ES-I3 (cell line): ENCODE measurements at regions not wholly inside any gene's neighbourhood (a gene's known extent, or its start where the extent isn't known, plus 50 kb on each side); places are given as distances from the start of the nearest gene placed in this dataset.
"Not testable (repeated sequence)": the region's sequence is repeated elsewhere in the genome, so short reads cannot be mapped to it uniquely, and the experiment has no call there.

Experiments
- H3K36me3 ChIP-seq: 2 replicates; pipeline ENCODE4 v1.6.1; 2013; ENCODE audit warnings: mild to moderate bottlenecking, low read length, control low read depth, moderate library complexity; ENCODE audit not compliant: insufficient read depth
- H3K4me1 ChIP-seq: 2 replicates; pipeline ENCODE4 v1.6.1; 2013; ENCODE audit warnings: mild to moderate bottlenecking, control low read depth, low read length; ENCODE audit not compliant: insufficient read depth
- H3K9ac ChIP-seq: 2 replicates; pipeline ENCODE4 v1.6.1; 2013; ENCODE audit warnings: low read depth, mild to moderate bottlenecking, low read length, moderate library complexity
- H3K9me3 ChIP-seq: 2 replicates; pipeline ENCODE4 v1.6.1; 2013; ENCODE audit warnings: mild to moderate bottlenecking, low read length, moderate library complexity; ENCODE audit not compliant: control insufficient read depth, insufficient read depth

DNA sequence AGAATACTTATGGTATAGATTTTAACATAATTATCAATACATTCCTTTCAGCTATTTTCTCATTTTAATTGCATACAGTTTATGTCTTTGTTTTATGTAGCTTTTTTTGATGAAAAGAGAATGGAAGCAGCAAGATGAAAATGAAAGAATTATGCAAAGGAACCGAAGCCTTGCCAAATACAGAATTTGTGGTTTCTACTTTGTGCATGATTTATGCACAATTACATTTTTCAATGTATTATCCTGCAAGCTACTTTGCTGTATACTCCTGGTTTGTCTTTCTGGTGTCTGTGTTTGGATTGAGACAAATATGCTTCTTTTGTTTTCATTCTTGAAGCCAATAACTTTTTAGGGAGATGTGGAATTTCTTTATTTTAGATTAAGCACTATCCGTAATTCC is 1642.6 kb upstream of the CELF4 start:
- Histone ChIP-seq H3K4me1 (peaks cover 5% of the 10 kb centered on the region), H3K9me3 (no peaks in the 10 kb centered on the region; the same call in 1 of the 2 replicates), H3K36me3 (no peaks in the 10 kb centered on the region; the same call in 1 of the 2 replicates), H3K9ac (no peak overlapping the region)

DNA sequence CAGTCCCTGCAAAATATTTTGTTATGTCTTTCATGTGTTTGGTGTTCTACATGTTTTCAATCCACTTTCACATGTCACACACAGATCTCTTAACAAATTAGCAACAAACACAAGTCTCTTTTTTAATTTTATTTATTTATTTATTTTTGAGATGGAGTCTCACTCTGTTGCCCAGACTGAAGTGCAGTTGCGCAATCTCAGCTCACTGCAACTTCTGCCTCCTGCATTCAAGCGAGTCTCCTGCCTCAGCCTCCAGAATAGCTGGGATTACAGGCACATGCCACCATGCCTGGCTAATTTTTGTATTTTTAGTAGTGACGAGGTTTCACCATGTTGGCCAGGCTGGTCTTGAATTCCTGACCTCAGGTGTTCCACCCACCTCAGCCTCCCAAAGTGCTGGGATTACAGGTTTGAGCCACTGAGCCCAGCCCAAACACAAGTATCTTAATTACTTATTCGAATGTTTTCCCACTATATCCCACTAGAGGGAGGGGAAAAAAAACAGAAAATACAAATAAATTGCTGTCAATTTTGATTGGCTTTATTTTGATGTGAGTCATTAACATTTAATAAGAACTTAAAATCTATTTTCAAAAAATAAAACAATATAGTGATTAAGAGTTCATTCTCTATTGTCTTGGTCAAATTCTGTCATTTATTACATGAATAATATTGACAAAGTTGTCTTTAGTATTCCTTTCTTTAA is 1641.0 kb upstream of the CELF4 start:
- H3K4me1 ChIP-seq, H3K9me3 ChIP-seq, H3K36me3 ChIP-seq, H3K9ac ChIP-seq: not testable (repeated sequence)

DNA sequence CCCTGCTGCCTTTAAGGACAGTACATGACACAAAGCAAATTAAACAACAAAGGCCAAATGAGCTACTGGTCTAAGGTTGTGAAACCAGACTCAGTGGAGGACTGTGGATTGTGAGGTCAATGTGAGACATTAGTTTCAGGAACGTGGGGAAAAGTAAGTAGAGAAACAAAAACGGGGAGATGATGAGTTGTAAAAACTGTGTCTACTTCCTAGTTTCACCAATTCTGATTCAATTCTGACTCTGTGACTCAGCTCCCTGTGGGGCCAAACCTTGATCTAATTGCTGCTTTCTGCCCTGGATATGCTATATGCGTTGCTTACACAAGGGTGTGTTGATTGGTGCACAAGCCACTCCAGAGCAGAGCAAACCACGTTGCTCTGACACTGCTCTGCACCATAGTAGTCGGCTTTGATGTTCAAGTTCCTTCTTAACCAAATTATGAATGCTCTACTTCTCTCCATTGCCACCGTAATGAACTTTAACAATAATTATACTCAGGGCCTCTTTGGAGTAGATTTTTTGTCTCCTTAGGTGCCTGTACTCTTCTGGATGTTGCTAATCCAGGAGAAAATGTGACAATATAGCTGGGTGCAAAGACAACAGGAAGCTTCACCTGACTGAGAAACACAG is 1640.1 kb upstream of the CELF4 start:
- Histone ChIP-seq H3K9ac (no peak overlapping the region), H3K4me1 (peaks cover 5% of the 10 kb centered on the region), H3K9me3 (no peaks in the 10 kb centered on the region), H3K36me3 (no peaks in the 10 kb centered on the region)

- no peaks in the 10 kb centered on the region for H3K9me3 ChIP-seq
- H3K4me1 ChIP-seq = no peaks in the 10 kb centered on the region
- no peaks in the 10 kb centered on the region for H3K36me3 ChIP-seq
- H3K9ac ChIP-seq = no peak overlapping the region
Measured at GRCh38 chr18:39200153-39200552, 1634.6 kb upstream of the CELF4 start.

DNA sequence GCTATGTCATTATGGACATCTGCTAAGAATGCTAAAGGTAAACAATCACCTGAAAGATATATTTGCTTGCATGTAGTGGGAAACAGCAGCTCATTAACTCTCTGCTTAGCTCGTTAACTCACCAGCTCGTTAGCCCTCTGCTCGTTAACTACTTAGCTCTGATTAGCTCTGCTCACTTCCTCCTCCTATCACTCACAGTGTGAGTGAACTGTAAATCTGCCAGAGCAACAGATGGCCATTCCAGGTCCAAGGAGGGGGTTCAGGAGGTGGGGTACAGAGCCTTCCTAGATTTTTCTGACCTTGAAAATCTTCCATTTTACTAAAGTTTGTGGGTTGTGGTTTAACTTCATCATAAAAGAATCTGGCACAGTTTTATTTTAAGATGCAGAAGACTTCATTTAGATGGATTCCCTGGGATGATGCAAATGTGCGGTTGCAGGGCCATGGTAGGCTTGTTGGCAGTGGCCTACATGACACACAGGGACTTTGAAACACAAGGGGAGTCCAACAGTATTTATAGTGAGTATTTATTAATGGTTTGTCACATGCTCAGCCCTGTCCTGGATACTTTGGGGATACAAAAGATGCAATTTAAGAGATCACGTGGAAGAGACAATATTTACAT is 1633.7 kb upstream of the CELF4 start:
- Histone ChIP-seq H3K36me3 (no peaks in the 10 kb centered on the region), H3K9ac (no peak overlapping the region), H3K9me3 (no peaks in the 10 kb centered on the region), H3K4me1 (no peaks in the 10 kb centered on the region)

DNA sequence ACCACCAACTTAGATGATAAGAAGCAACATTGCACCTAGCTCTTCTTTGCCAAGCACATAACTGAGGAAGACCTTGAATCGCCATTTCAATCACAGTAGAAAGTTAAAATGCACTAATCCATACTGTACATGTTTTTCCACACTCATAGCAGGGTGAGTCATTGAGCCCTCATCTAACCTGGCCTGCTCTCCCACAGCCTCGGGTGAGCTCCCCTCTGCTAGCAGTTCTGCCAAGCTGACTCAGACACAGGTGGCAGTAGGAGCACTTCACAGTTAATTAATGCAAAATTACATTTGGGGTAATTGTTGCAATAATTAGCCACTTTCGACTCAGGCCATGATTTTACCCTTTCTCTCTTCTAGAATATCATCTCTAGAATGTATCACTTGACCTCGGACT is 1632.8 kb upstream of the CELF4 start:
- Histone ChIP-seq H3K4me1 (no peaks in the 10 kb centered on the region), H3K9me3 (no peaks in the 10 kb centered on the region), H3K9ac (no peak overlapping the region), H3K36me3 (no peaks in the 10 kb centered on the region)

GRCh38 chr18:39191931-39192330 is 1626.3 kb upstream of the CELF4 start:
- H3K36me3 ChIP-seq = no peaks in the 10 kb centered on the region
- H3K9me3 ChIP-seq = no peaks in the 10 kb centered on the region
- no peak overlapping the region for H3K9ac ChIP-seq
- no peaks in the 10 kb centered on the region; the same call in 1 of the 2 replicates for H3K4me1 ChIP-seq

DNA sequence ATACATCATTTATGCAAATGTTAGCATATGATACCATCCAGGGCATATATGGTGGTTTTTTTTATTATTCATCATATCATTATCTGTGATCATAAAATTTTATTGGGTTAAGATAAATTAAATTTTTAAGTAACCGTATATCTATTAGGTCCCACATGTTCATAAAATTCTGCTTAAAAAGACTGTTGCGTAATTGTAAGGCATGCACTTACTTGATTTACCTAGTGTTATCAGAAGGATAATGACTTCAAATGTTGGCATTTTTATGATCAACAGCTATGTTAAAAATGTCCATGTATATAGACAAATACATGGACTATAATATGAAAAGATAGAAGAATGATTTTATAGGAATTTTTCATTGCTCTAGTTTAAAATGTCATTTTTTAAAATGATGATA is 1625.5 kb upstream of the CELF4 start:
- Histone ChIP-seq H3K4me1 (no peaks in the 10 kb centered on the region; the same call in 1 of the 2 replicates), H3K36me3 (no peaks in the 10 kb centered on the region), H3K9ac (no peak overlapping the region), H3K9me3 (no peaks in the 10 kb centered on the region)

- Histone ChIP-seq H3K9me3 (no peaks in the 10 kb centered on the region), H3K36me3 (no peaks in the 10 kb centered on the region), H3K9ac (no peak overlapping the region), H3K4me1 (no peaks in the 10 kb centered on the region; the same call in 1 of the 2 replicates)
Measured at GRCh38 chr18:39190508-39190907, 1624.9 kb upstream of the CELF4 start.

DNA sequence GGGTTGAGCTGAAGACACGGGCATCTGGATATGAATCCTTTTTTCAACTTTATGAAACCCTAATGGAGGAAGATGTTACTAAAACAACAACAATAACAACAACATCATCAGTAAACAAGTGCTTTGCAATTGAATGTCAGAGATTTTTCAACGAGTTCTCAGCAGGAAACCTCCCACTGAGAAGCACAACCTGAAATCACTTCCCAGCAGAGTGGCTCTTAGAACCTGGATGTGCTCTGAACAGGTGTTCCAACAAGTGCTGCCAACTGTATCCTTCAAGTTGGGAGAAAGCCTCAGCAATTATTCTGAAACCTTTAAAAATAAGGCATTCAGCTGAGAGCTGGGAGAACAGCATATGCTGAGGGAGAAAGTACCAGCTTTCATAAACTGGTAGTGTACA is 1622.7 kb upstream of the CELF4 start:
- no peak overlapping the region for H3K9ac ChIP-seq
- no peaks in the 10 kb centered on the region; the same call in 1 of the 2 replicates for H3K4me1 ChIP-seq
- no peaks in the 10 kb centered on the region for H3K36me3 ChIP-seq
- no peaks in the 10 kb centered on the region for H3K9me3 ChIP-seq

DNA sequence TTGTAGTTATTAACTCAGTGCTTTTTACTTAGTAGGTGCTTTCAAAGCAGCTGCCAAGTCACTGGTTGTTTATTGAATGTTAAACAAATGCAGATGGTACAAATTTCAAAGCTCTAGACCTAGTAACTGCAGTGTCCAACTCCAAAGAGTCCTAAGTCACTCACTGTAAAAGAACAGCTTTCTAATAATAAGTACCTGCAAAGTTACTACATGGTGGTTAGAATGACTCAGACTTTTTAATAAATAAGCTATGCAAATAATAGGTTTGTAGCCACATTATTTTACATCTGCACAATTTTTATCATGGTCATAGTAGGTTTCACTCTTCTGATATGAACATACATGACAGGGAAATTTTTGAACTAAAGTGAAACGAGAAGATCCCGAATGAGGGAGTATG is 1620.4 kb upstream of the CELF4 start:
- Histone ChIP-seq H3K9ac (no peak overlapping the region), H3K36me3 (no peaks in the 10 kb centered on the region), H3K9me3 (no peaks in the 10 kb centered on the region), H3K4me1 (no peaks in the 10 kb centered on the region; the same call in 1 of the 2 replicates)

- no peaks in the 10 kb centered on the region for H3K9me3 ChIP-seq
- H3K4me1 ChIP-seq = no peaks in the 10 kb centered on the region; the same call in 1 of the 2 replicates
- H3K36me3 ChIP-seq = no peaks in the 10 kb centered on the region
- H3K9ac ChIP-seq = no peak overlapping the region
Measured at GRCh38 chr18:39184176-39184575, 1618.6 kb upstream of the CELF4 start.

DNA sequence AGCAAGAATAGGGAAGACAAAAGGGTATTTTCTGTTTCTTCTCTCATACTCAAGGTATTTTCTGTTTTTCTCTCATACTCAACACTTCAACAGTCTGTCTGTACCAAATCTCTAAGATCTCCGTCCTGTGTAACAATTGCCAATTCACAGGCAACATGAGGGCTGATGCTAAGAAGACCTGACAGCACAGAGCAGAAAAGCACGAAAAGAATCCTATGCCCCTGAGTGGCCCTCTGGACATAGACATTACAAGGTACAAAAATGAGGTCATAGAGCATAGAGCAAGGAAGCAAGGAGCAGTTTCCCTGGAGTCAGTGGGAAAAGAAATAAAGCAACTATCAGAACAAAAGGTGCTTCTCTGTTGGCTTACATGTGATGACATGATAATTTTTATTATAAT is 1612.6 kb upstream of the CELF4 start:
- Histone ChIP-seq H3K36me3 (no peaks in the 10 kb centered on the region), H3K4me1 (no peaks in the 10 kb centered on the region)

DNA sequence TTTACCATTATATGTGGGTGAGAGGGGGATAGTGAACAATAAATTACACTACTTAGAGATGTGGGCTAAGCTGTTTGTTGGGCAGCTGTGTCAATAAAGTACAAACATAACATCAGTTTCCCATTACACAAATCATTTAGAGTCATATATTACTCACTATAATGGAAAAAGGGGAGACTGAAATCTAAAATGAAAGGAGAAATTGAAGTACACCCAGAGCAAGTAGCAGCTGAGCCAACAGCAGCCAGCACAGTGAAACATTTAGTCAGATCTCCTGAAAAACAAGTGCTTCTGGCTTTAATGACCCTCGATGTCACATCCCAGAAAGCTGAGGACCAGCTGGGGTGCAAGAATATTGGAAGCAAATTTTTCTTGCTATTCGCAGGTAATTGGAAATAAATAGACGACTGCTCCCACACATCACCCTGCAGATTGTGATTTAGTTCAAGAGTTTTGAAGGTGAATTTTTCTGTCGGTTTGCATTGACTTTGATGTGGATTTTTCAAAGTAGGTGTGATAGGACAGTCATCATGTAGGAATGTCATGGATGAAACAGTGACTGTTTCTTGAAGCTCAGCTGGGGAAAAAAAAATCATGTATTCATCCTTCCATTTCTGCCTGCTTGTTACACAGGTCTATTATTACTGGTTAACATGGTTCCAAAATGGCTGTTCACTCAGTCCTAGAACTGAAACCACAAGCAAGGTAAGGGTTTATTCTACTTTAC is 1607.3 kb upstream of the CELF4 start:
- Histone ChIP-seq H3K4me1 (peaks cover 13% of the 10 kb centered on the region; the same call in 1 of the 2 replicates), H3K9me3 (no peaks in the 10 kb centered on the region), H3K36me3 (no peaks in the 10 kb centered on the region), H3K9ac (no peak overlapping the region)

More for the DNA sequence above, 1612.6 kb upstream of the CELF4 start:
- no peaks in the 10 kb centered on the region for H3K9me3 ChIP-seq
- H3K9ac ChIP-seq = no peak overlapping the region
